ENCODE measurements at regions not wholly inside any gene's neighbourhood (a gene's known extent, or its start where the extent isn't known, plus 50 kb on each side); places are given as distances from the start of the nearest gene placed in this dataset.

DNA sequence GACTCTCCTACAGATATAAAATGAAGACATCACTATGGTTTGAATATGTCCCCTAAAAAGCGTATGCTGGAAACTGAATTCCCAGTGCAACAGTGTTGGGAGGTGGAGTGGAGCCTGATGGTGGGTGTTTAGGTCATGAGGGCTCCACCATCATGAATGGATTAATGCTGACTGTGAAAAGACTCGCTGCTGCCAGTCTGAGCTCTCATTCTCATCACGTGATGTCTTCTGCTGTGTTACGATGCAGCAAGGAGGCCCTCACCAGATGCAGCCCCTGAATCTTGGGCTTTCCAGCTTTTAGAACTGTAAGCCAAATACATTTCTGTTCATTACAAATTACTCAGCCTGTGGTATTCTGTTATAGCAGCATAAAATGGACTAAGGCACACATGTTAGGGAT, 73.8 kb upstream of the PPP2R5A start:
- TF ChIP-seq, protein P1, sequence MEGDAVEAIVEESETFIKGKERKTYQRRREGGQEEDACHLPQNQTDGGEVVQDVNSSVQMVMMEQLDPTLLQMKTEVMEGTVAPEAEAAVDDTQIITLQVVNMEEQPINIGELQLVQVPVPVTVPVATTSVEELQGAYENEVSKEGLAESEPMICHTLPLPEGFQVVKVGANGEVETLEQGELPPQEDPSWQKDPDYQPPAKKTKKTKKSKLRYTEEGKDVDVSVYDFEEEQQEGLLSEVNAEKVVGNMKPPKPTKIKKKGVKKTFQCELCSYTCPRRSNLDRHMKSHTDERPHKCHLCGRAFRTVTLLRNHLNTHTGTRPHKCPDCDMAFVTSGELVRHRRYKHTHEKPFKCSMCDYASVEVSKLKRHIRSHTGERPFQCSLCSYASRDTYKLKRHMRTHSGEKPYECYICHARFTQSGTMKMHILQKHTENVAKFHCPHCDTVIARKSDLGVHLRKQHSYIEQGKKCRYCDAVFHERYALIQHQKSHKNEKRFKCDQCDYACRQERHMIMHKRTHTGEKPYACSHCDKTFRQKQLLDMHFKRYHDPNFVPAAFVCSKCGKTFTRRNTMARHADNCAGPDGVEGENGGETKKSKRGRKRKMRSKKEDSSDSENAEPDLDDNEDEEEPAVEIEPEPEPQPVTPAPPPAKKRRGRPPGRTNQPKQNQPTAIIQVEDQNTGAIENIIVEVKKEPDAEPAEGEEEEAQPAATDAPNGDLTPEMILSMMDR (IDR thresholded peaks at IDR 0.05 in 4 of 5, conservative IDR thresholded peaks at IDR 0.05 in 1 of 5) = no peak
- TF ChIP-seq POLR2A (IDR thresholded peaks at IDR 0.05) = no peak
